Activated naive CD8-positive, alpha-beta T cell treated with anti-CD3 and anti-CD28 coated beads, Interleukin-2, amount 50 U/mL, for 24 hours (primary cell): ENCODE measurements at regions not wholly inside any gene's neighbourhood (a gene's known extent, or its start where the extent isn't known, plus 50 kb on each side); places are given as distances from the start of the nearest gene placed in this dataset.

ENCODE experiments used
- ATAC-seq: fragments of 150-1000 bp; cut with Tn5 transposase; one replicate; pipeline ENCODE4 v1.10.0; 2021
- DNase-seq: peaks from one replicate; pipeline ENCODE4 v3.0.0; 2021
- H3K27ac Mint-ChIP-seq: one replicate; pipeline ENCODE4 v1.8.0; 2021; ENCODE audit warnings: mild to moderate bottlenecking, mixed read lengths
- H3K27me3 Mint-ChIP-seq: one replicate; pipeline ENCODE4 v1.8.0; 2021; ENCODE audit warnings: mixed read lengths
- H3K36me3 Mint-ChIP-seq: one replicate; pipeline ENCODE4 v1.8.0; 2021; ENCODE audit warnings: low read depth, mixed read lengths
- H3K4me1 Mint-ChIP-seq: one replicate; pipeline ENCODE4 v1.8.0; 2021; ENCODE audit warnings: mixed read lengths
- H3K4me3 Mint-ChIP-seq: one replicate; pipeline ENCODE4 v1.8.0; 2021; ENCODE audit warnings: mild to moderate bottlenecking, moderate library complexity, mixed read lengths
- H3K9me3 Mint-ChIP-seq: one replicate; pipeline ENCODE4 v1.8.0; 2021; ENCODE audit warnings: mixed read lengths

- ATAC-seq (no peak), DNase-seq (no peak)
- Mint-ChIP-seq H3K4me3 (no peak overlapping the region), H3K9me3 (peaks cover 10% of the 10 kb centered on the region), H3K27me3 (peaks cover 5% of the 10 kb centered on the region), H3K36me3 (no peaks in the 10 kb centered on the region), H3K27ac (no peak overlapping the region), H3K4me1 (no peaks in the 10 kb centered on the region)
These were observed 241.6 kb downstream of the HRH4 start for GRCh38 chr18:24702001-24702515.

GRCh38 chr18:24703316-24703715 is 242.9 kb downstream of the HRH4 start:
- Mint-ChIP-seq H3K27me3 (peaks cover 5% of the 10 kb centered on the region), H3K4me1 (no peaks in the 10 kb centered on the region), H3K9me3 (peaks cover 10% of the 10 kb centered on the region), H3K4me3 (no peak overlapping the region), H3K36me3 (no peaks in the 10 kb centered on the region), H3K27ac (no peak overlapping the region)
- ATAC-seq (no peak), DNase-seq (no peak)

GRCh38 chr18:24704946-24705630 is 244.7 kb downstream of the HRH4 start:
- DNase-seq = no peak
- Mint-ChIP-seq H3K27ac (no peak overlapping the region), H3K4me1 (no peaks in the 10 kb centered on the region), H3K36me3 (no peaks in the 10 kb centered on the region), H3K9me3 (peaks cover 10% of the 10 kb centered on the region), H3K4me3 (no peak overlapping the region), H3K27me3 (peaks cover 5% of the 10 kb centered on the region)
- ATAC-seq = no peak

GRCh38 chr18:24710474-24710873 is 250.0 kb downstream of the HRH4 start:
- H3K9me3 Mint-ChIP-seq = no peaks in the 10 kb centered on the region
- H3K4me1 Mint-ChIP-seq = no peaks in the 10 kb centered on the region
- ATAC-seq = no peak
- H3K36me3 Mint-ChIP-seq = no peaks in the 10 kb centered on the region
- H3K4me3 Mint-ChIP-seq = no peak overlapping the region
- peaks cover under 1% of the 10 kb centered on the region for H3K27me3 Mint-ChIP-seq
- DNase-seq = no peak
- no peak overlapping the region for H3K27ac Mint-ChIP-seq

- no peaks in the 10 kb centered on the region for H3K36me3 Mint-ChIP-seq
- no peaks in the 10 kb centered on the region for H3K4me1 Mint-ChIP-seq
- peaks cover 17% of the 10 kb centered on the region for H3K27me3 Mint-ChIP-seq
- DNase-seq = no peak
- no peak overlapping the region for H3K27ac Mint-ChIP-seq
- no peak overlapping the region for H3K4me3 Mint-ChIP-seq
- ATAC-seq = no peak
- no peaks in the 10 kb centered on the region for H3K9me3 Mint-ChIP-seq
These were observed 259.4 kb downstream of the HRH4 start for GRCh38 chr18:24719791-24720190.

GRCh38 chr18:24721388-24721787 is 261.0 kb downstream of the HRH4 start:
- H3K36me3 Mint-ChIP-seq = no peaks in the 10 kb centered on the region
- no peak overlapping the region for H3K27ac Mint-ChIP-seq
- ATAC-seq = no peak
- H3K9me3 Mint-ChIP-seq = no peaks in the 10 kb centered on the region
- no peak overlapping the region for H3K4me3 Mint-ChIP-seq
- no peaks in the 10 kb centered on the region for H3K4me1 Mint-ChIP-seq
- peaks cover 17% of the 10 kb centered on the region for H3K27me3 Mint-ChIP-seq
- no peak for DNase-seq

- ATAC-seq (no peak), DNase-seq (no peak)
- H3K27ac Mint-ChIP-seq = no peak overlapping the region
- no peaks in the 10 kb centered on the region for H3K36me3 Mint-ChIP-seq
- no peak overlapping the region for H3K4me3 Mint-ChIP-seq
- H3K27me3 Mint-ChIP-seq = peaks cover 11% of the 10 kb centered on the region
- H3K9me3 Mint-ChIP-seq = no peaks in the 10 kb centered on the region
- no peaks in the 10 kb centered on the region for H3K4me1 Mint-ChIP-seq
These were observed 265.4 kb downstream of the HRH4 start for GRCh38 chr18:24725644-24726415.

- H3K27me3 Mint-ChIP-seq = peaks cover 8% of the 10 kb centered on the region
- no peaks in the 10 kb centered on the region for H3K9me3 Mint-ChIP-seq
- no peaks in the 10 kb centered on the region for H3K4me1 Mint-ChIP-seq
- ATAC-seq = no peak
- H3K27ac Mint-ChIP-seq = no peak overlapping the region
- no peaks in the 10 kb centered on the region for H3K36me3 Mint-ChIP-seq
- no peak overlapping the region for H3K4me3 Mint-ChIP-seq
- peak; percentile 63 for DNase-seq
These were observed 266.5 kb downstream of the HRH4 start for GRCh38 chr18:24726727-24727492.

GRCh38 chr18:24727685-24728084 is 267.2 kb downstream of the HRH4 start:
- Mint-ChIP-seq H3K4me3 (no peak overlapping the region), H3K4me1 (no peaks in the 10 kb centered on the region), H3K27ac (no peak overlapping the region), H3K36me3 (no peaks in the 10 kb centered on the region), H3K27me3 (peaks cover 8% of the 10 kb centered on the region), H3K9me3 (no peaks in the 10 kb centered on the region)
- ATAC-seq (no peak), DNase-seq (no peak)

GRCh38 chr18:24731158-24731557 is 270.7 kb downstream of the HRH4 start:
- Mint-ChIP-seq H3K4me1 (no peaks in the 10 kb centered on the region), H3K4me3 (no peak overlapping the region), H3K27ac (no peak overlapping the region), H3K27me3 (peaks cover 4% of the 10 kb centered on the region), H3K9me3 (no peaks in the 10 kb centered on the region), H3K36me3 (no peaks in the 10 kb centered on the region)
- no peak for DNase-seq
- no peak for ATAC-seq

- Mint-ChIP-seq H3K9me3 (no peaks in the 10 kb centered on the region), H3K27me3 (peaks cover 2% of the 10 kb centered on the region), H3K4me1 (no peaks in the 10 kb centered on the region), H3K36me3 (no peaks in the 10 kb centered on the region), H3K4me3 (no peak overlapping the region), H3K27ac (no peak overlapping the region)
- ATAC-seq (no peak), DNase-seq (no peak)
These were observed 271.5 kb downstream of the HRH4 start for GRCh38 chr18:24731981-24732380.

- H3K36me3 Mint-ChIP-seq = no peaks in the 10 kb centered on the region
- H3K4me1 Mint-ChIP-seq = no peaks in the 10 kb centered on the region
- H3K9me3 Mint-ChIP-seq = no peaks in the 10 kb centered on the region
- ATAC-seq (no peak), DNase-seq (no peak)
- H3K27ac Mint-ChIP-seq = no peak overlapping the region
- H3K4me3 Mint-ChIP-seq = no peak overlapping the region
- H3K27me3 Mint-ChIP-seq = no peaks in the 10 kb centered on the region
These were observed 273.6 kb downstream of the HRH4 start for GRCh38 chr18:24734058-24734457.

GRCh38 chr18:24735624-24736231 is 275.3 kb downstream of the HRH4 start:
- no peak for ATAC-seq
- H3K9me3 Mint-ChIP-seq = no peaks in the 10 kb centered on the region

GRCh38 chr18:24736662-24737330 is 276.4 kb downstream of the HRH4 start:
- no peaks in the 10 kb centered on the region for H3K27me3 Mint-ChIP-seq
- H3K27ac Mint-ChIP-seq = no peak overlapping the region
- no peaks in the 10 kb centered on the region for H3K4me1 Mint-ChIP-seq
- ATAC-seq (no peak), DNase-seq (no peak)
- no peaks in the 10 kb centered on the region for H3K36me3 Mint-ChIP-seq
- no peaks in the 10 kb centered on the region for H3K9me3 Mint-ChIP-seq
- no peak overlapping the region for H3K4me3 Mint-ChIP-seq

More at GRCh38 chr18:24735624-24736231, 275.3 kb downstream of the HRH4 start:
- no peak for DNase-seq
- Mint-ChIP-seq H3K4me3 (no peak overlapping the region), H3K27me3 (no peaks in the 10 kb centered on the region), H3K36me3 (no peaks in the 10 kb centered on the region), H3K4me1 (no peaks in the 10 kb centered on the region), H3K27ac (no peak overlapping the region)
